Astrocyte (in vitro differentiated cells and primary cell): ENCODE measurements at regions not wholly inside any gene's neighbourhood (a gene's known extent, or its start where the extent isn't known, plus 50 kb on each side); places are given as distances from the start of the nearest gene placed in this dataset.

Experiments
- DNase-seq: peaks from one replicate; pipeline ENCODE4 v3.0.0-alpha.2; 2010; ENCODE audit warnings: low read depth
- FAIRE-seq: peaks from 2 replicates; lab custom pipeline; 2011; peaks lifted over from hg19 to GRCh38; lab: Jason Lieb, UNC
- H2AFZ ChIP-seq: 2 replicates; pipeline ENCODE4 v1.6.0; 2012; ENCODE audit warnings: low read depth, low read length, inconsistent platforms
- H3K27ac ChIP-seq: 2 replicates; pipeline ENCODE4 v1.5.1; 2011; ENCODE audit warnings: low read depth, low read length, inconsistent platforms
- H3K27me3 ChIP-seq: 2 replicates; pipeline ENCODE4 v1.6.0; 2011; ENCODE audit warnings: low read length, inconsistent platforms; ENCODE audit not compliant: insufficient read depth
- H3K36me3 ChIP-seq: 2 replicates; pipeline ENCODE4 v1.5.1; 2011; ENCODE audit warnings: low read length, inconsistent platforms; ENCODE audit not compliant: insufficient read depth
- H3K4me1 ChIP-seq: 2 replicates; pipeline ENCODE4 v1.5.1; 2011; ENCODE audit warnings: low read length, inconsistent platforms; ENCODE audit not compliant: insufficient read depth
- H3K4me2 ChIP-seq: 2 replicates; pipeline ENCODE4 v1.6.0; 2012; ENCODE audit warnings: low read length, inconsistent platforms
- H3K4me3 ChIP-seq: 2 replicates; pipeline ENCODE4 v1.5.1; 2011; ENCODE audit warnings: low read depth, mild to moderate bottlenecking, low read length, inconsistent platforms; ENCODE audit not compliant: insufficient read depth
- H3K79me2 ChIP-seq: 2 replicates; pipeline ENCODE4 v1.6.0; 2012; ENCODE audit warnings: mild to moderate bottlenecking, low read length, inconsistent platforms; ENCODE audit not compliant: insufficient read depth
- H3K9ac ChIP-seq: 2 replicates; pipeline ENCODE4 v1.6.0; 2012; ENCODE audit warnings: mild to moderate bottlenecking, low read length, inconsistent platforms
- H3K9me3 ChIP-seq: 2 replicates; pipeline ENCODE4 v1.5.1; 2012; ENCODE audit warnings: low read depth, mild to moderate bottlenecking, low read length, inconsistent platforms; ENCODE audit not compliant: insufficient read depth
- H4K20me1 ChIP-seq: 2 replicates; pipeline ENCODE4 v1.6.0; 2012; ENCODE audit warnings: low read length, inconsistent platforms; ENCODE audit not compliant: insufficient read depth
- H3K27ac Mint-ChIP-seq: one replicate; pipeline ENCODE4 v1.8.0; 2021; ENCODE audit warnings: mild to moderate bottlenecking, mixed read lengths; ENCODE audit not compliant: unreplicated experiment
- H3K27me3 Mint-ChIP-seq: one replicate; pipeline ENCODE4 v1.8.0; 2021; ENCODE audit warnings: low read depth, mixed read lengths; ENCODE audit not compliant: unreplicated experiment
- H3K36me3 Mint-ChIP-seq: one replicate; pipeline ENCODE4 v1.8.0; 2021; ENCODE audit warnings: low read depth, mixed read lengths; ENCODE audit not compliant: unreplicated experiment
- H3K4me1 Mint-ChIP-seq: one replicate; pipeline ENCODE4 v1.8.0; 2021; ENCODE audit warnings: low read depth, mixed read lengths; ENCODE audit not compliant: unreplicated experiment
- H3K4me3 Mint-ChIP-seq: one replicate; pipeline ENCODE4 v1.8.0; 2021; ENCODE audit warnings: mild to moderate bottlenecking, moderate library complexity, mixed read lengths; ENCODE audit not compliant: unreplicated experiment
- H3K9me3 Mint-ChIP-seq: one replicate; pipeline ENCODE4 v1.8.0; 2021; ENCODE audit warnings: mild to moderate bottlenecking, mixed read lengths; ENCODE audit not compliant: unreplicated experiment
- EZH2 ChIP-seq: IDR thresholded peaks from 2 replicates; pipeline ENCODE4 v1.6.1; 2012; ENCODE audit warnings: mild to moderate bottlenecking, low read length, inconsistent platforms; ENCODE audit not compliant: insufficient read depth
- TF ChIP-seq, protein P1 (sequence below): IDR thresholded peaks from 2 replicates; pipeline ENCODE4 v1.5.1; 2011; ENCODE audit warnings: low read depth, mild to moderate bottlenecking, inconsistent platforms, low read length, moderate library complexity; ENCODE audit not compliant: insufficient read depth

GRCh38 chr3:106700981-106701380, 676.3 kb upstream of the CCDC54 start:
- H3K79me2 ChIP-seq: no peaks in the 10 kb centered on the region
- H3K9me3 Mint-ChIP-seq: no peaks in the 10 kb centered on the region
- no peaks in the 10 kb centered on the region for H3K36me3 ChIP-seq
- no peaks in the 10 kb centered on the region for H3K4me1 ChIP-seq
- H3K27ac Mint-ChIP-seq: no peak overlapping the region
- H3K4me3 ChIP-seq: no peak overlapping the region
- H3K27ac ChIP-seq: no peak overlapping the region
- DNase-seq: no peak
- no peak for TF ChIP-seq EZH2
- TF ChIP-seq, protein P1, sequence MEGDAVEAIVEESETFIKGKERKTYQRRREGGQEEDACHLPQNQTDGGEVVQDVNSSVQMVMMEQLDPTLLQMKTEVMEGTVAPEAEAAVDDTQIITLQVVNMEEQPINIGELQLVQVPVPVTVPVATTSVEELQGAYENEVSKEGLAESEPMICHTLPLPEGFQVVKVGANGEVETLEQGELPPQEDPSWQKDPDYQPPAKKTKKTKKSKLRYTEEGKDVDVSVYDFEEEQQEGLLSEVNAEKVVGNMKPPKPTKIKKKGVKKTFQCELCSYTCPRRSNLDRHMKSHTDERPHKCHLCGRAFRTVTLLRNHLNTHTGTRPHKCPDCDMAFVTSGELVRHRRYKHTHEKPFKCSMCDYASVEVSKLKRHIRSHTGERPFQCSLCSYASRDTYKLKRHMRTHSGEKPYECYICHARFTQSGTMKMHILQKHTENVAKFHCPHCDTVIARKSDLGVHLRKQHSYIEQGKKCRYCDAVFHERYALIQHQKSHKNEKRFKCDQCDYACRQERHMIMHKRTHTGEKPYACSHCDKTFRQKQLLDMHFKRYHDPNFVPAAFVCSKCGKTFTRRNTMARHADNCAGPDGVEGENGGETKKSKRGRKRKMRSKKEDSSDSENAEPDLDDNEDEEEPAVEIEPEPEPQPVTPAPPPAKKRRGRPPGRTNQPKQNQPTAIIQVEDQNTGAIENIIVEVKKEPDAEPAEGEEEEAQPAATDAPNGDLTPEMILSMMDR: no peak
- no peaks in the 10 kb centered on the region for H4K20me1 ChIP-seq
- H3K9me3 ChIP-seq: no peaks in the 10 kb centered on the region
- H2AFZ ChIP-seq: no peak overlapping the region
- peak; percentile 13 for FAIRE-seq
- H3K27me3 Mint-ChIP-seq: peaks cover 2% of the 10 kb centered on the region
- H3K9ac ChIP-seq: no peak overlapping the region
- no peaks in the 10 kb centered on the region for H3K36me3 Mint-ChIP-seq
- no peak overlapping the region for H3K4me3 Mint-ChIP-seq
- H3K4me1 Mint-ChIP-seq: no peaks in the 10 kb centered on the region
- no peak overlapping the region for H3K4me2 ChIP-seq
- no peaks in the 10 kb centered on the region for H3K27me3 ChIP-seq

DNA sequence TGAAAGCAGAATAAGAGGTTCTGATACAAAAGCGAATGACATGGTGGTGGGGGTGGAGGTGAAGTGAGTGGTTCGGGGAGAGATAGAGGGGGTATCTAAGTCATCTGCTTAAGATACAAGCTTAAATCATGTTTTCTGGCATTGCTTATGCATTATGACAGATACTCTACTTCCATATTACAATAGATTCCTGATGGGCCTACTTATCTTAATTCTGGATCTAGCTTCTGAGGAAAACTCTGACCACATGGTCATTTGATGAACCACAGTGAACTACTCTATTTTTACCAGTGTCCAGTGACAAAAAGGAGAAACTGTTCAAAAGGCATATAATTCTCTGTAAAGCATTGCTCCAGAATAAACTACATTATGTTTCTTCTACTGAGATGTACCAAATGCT, 673.7 kb upstream of the CCDC54 start:
- no peak for DNase-seq
- Histone ChIP-seq H2AFZ (no peak overlapping the region), H3K4me2 (no peak overlapping the region), H3K27me3 (no peaks in the 10 kb centered on the region), H3K79me2 (no peaks in the 10 kb centered on the region), H3K9ac (no peak overlapping the region), H4K20me1 (no peaks in the 10 kb centered on the region), H3K27ac (no peak overlapping the region), H3K4me3 (no peak overlapping the region), H3K36me3 (no peaks in the 10 kb centered on the region), H3K4me1 (no peaks in the 10 kb centered on the region), H3K9me3 (no peaks in the 10 kb centered on the region)
- no peak for FAIRE-seq
- TF ChIP-seq, protein P1: no peak
- no peak for TF ChIP-seq EZH2
- no peaks in the 10 kb centered on the region for H3K36me3 Mint-ChIP-seq
- no peaks in the 10 kb centered on the region for H3K4me1 Mint-ChIP-seq
- no peak overlapping the region for H3K27ac Mint-ChIP-seq
- H3K9me3 Mint-ChIP-seq: no peaks in the 10 kb centered on the region
- no peak overlapping the region for H3K4me3 Mint-ChIP-seq
- H3K27me3 Mint-ChIP-seq: peaks cover 2% of the 10 kb centered on the region

DNA sequence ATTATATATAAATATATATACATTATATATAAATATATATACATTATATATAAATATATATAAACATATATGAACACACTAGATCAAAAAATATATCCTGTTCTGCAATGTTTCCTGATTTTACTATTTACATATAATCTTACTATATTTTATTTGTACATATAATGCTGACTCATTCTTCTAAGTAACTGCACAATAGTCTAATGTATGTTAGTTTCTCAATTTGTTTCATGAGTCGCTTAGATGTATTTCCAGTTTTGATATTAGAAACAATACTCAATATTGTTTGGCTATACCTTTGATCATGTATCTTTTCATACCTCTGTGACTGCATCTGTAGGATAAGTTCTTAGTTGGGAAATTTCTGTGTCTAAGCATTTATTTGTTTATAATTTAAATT, 669.9 kb upstream of the CCDC54 start:
- Histone ChIP-seq H3K4me1 (peaks cover 6% of the 10 kb centered on the region), H3K79me2 (no peaks in the 10 kb centered on the region), H2AFZ (no peak overlapping the region), H3K27me3 (no peaks in the 10 kb centered on the region), H3K27ac (no peak overlapping the region), H3K9me3 (no peaks in the 10 kb centered on the region), H3K36me3 (no peaks in the 10 kb centered on the region), H4K20me1 (no peaks in the 10 kb centered on the region), H3K4me2 (no peak overlapping the region), H3K4me3 (no peak overlapping the region), H3K9ac (no peak overlapping the region)
- H3K27me3 Mint-ChIP-seq: no peaks in the 10 kb centered on the region
- H3K4me1 Mint-ChIP-seq: peaks cover 17% of the 10 kb centered on the region
- DNase-seq: no peak
- no peaks in the 10 kb centered on the region for H3K9me3 Mint-ChIP-seq
- H3K4me3 Mint-ChIP-seq: no peak overlapping the region
- no peak overlapping the region for H3K27ac Mint-ChIP-seq
- no peak for FAIRE-seq
- H3K36me3 Mint-ChIP-seq: no peaks in the 10 kb centered on the region
- TF ChIP-seq EZH2: no peak
- TF ChIP-seq, protein P1: no peak
